DOHH2 (cell line): ENCODE measurements at regions not wholly inside any gene's neighbourhood (a gene's known extent, or its start where the extent isn't known, plus 50 kb on each side); places are given as distances from the start of the nearest gene placed in this dataset.

Source experiments
- H3F3A ChIP-seq: fragments of 200-600 bp; sonication (generic), shearing (Covaris generic); 2 replicates; pipeline ENCODE4 v1.6.0; 2016; ENCODE audit warnings: antibody characterized with exemption, mild to moderate bottlenecking; ENCODE audit not compliant: control insufficient read depth, insufficient read depth
- H3K27ac ChIP-seq: fragments of 200-600 bp; sonication (generic); 2 replicates; pipeline ENCODE4 v1.5.1; 2014; ENCODE audit warnings: low read depth, mild to moderate bottlenecking, low read length, moderate library complexity
- H3K27me3 ChIP-seq: fragments of 200-600 bp; sonication (generic); 2 replicates; pipeline ENCODE4 v1.6.1; 2014; ENCODE audit warnings: mild to moderate bottlenecking, low read length, mixed read lengths; ENCODE audit not compliant: control insufficient read depth
- H3K36me3 ChIP-seq: fragments of 200-600 bp; sonication (generic); 2 replicates; pipeline ENCODE4 v1.6.1; 2014; ENCODE audit warnings: mild to moderate bottlenecking, low read length, moderate library complexity, mixed read lengths; ENCODE audit not compliant: control insufficient read depth
- H3K4me1 ChIP-seq: fragments of 200-600 bp; sonication (generic); 2 replicates; pipeline ENCODE4 v1.6.1; 2014; ENCODE audit warnings: mild to moderate bottlenecking, low read length, mixed read lengths; ENCODE audit not compliant: control insufficient read depth
- H3K4me2 ChIP-seq: fragments of 200-600 bp; sonication (generic); 2 replicates; pipeline ENCODE4 v1.6.0; 2014; ENCODE audit warnings: mild to moderate bottlenecking, low read length, moderate library complexity
- H3K4me3 ChIP-seq: fragments of 200-600 bp; sonication (generic); 2 replicates; pipeline ENCODE4 v1.5.1; 2014; ENCODE audit warnings: mild to moderate bottlenecking, low read length, mixed read lengths
- H3K79me2 ChIP-seq: fragments of 200-600 bp; sonication (generic); 2 replicates; pipeline ENCODE4 v1.6.1; 2014; ENCODE audit warnings: mild to moderate bottlenecking, low read length, mixed read lengths; ENCODE audit not compliant: control insufficient read depth
- H3K9me2 ChIP-seq: fragments of 200-600 bp; sonication (generic); replicated peaks from 2 replicates; pipeline ENCODE4 v1.6.1; 2014; ENCODE audit warnings: mild to moderate bottlenecking, low read length, mixed read lengths; ENCODE audit not compliant: control insufficient read depth
- H3K9me3 ChIP-seq: fragments of 200-600 bp; sonication (generic); 2 replicates; pipeline ENCODE4 v1.6.1; 2014; ENCODE audit warnings: antibody characterized with exemption, low read length, mixed read lengths; ENCODE audit not compliant: control insufficient read depth, insufficient read depth
- H4K20me1 ChIP-seq: fragments of 200-600 bp; sonication (generic); 2 replicates; pipeline ENCODE4 v1.6.0; 2014; ENCODE audit warnings: low read depth, mild to moderate bottlenecking, antibody characterized with exemption, low read length, moderate library complexity; ENCODE audit not compliant: control insufficient read depth, insufficient read depth
- EZH2phosphoT487 ChIP-seq: fragments of 200-600 bp; sonication (generic); IDR thresholded peaks from 2 replicates; pipeline ENCODE4 v1.6.1; 2017; ENCODE audit warnings: borderline replicate concordance, mild to moderate bottlenecking, antibody characterized with exemption, low read length, moderate library complexity, mixed read lengths
- TF ChIP-seq, protein P1 (sequence below): fragments of 200-600 bp; sonication (generic); IDR thresholded peaks from one replicate; pipeline ENCODE4 v1.5.1; 2014; ENCODE audit warnings: antibody characterized with exemption, mild to moderate bottlenecking, low read depth, low read length; ENCODE audit not compliant: poor library complexity, severe bottlenecking

DNA sequence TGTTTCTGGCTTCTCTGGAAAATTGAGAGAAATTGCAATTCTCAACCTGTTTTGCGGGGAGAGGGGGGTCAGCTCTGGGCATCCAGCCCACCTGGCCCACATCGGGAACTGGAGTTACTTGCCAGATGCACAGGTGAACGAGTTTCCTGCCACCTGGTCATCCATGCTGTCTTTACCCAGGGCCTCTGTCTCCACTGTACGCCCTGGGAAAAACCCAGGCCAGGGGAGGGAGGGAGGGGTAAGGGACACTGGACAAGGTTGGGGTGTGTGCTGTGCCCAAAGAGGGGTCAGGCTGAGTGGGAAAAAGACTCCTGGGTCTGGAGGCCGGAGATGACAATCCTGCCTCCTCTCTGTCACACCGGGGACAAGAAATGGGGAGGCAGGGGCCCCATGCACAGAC is 307.6 kb downstream of the ZNF536 start:
- Histone ChIP-seq H3K36me3 (no peaks in the 10 kb centered on the region), H3K4me3 (no peak overlapping the region), H3K4me1 (no peaks in the 10 kb centered on the region), H3K27ac (no peak overlapping the region), H3K9me2 (no peaks in the 10 kb centered on the region), H3K27me3 (no peaks in the 10 kb centered on the region), H3K9me3 (no peaks in the 10 kb centered on the region), H3K79me2 (no peaks in the 10 kb centered on the region), H3K4me2 (no peak overlapping the region), H3F3A (no peaks in the 10 kb centered on the region), H4K20me1 (no peaks in the 10 kb centered on the region)
- TF ChIP-seq, protein P1, sequence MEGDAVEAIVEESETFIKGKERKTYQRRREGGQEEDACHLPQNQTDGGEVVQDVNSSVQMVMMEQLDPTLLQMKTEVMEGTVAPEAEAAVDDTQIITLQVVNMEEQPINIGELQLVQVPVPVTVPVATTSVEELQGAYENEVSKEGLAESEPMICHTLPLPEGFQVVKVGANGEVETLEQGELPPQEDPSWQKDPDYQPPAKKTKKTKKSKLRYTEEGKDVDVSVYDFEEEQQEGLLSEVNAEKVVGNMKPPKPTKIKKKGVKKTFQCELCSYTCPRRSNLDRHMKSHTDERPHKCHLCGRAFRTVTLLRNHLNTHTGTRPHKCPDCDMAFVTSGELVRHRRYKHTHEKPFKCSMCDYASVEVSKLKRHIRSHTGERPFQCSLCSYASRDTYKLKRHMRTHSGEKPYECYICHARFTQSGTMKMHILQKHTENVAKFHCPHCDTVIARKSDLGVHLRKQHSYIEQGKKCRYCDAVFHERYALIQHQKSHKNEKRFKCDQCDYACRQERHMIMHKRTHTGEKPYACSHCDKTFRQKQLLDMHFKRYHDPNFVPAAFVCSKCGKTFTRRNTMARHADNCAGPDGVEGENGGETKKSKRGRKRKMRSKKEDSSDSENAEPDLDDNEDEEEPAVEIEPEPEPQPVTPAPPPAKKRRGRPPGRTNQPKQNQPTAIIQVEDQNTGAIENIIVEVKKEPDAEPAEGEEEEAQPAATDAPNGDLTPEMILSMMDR = no peak
- TF ChIP-seq EZH2phosphoT487 = no peak

DNA sequence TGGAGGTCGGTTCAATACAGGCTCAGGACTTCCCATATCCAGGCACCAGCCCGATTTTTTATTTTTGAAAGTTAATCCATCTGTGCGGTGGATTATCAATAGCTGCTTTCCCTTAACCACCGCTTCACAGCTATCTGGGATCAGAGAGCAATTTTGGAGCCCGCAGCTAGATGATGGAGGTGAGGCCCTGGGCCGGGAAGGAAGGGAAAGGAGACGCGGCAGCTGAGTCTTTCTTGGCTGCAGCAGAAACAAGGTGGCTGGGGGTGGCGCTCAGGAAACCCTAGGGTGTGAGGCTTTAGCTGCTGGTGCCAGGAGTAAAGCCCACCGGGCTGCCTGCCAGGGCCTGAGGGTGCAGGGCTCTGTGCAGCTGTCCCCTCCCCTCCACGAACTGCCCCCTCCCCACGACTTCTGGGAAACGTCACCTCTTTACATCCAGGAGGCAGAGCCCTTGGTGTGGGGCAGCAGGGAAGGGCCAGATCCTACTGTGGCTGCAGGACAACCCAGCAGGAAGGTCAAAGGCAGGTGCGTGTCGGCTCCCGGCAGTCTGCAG is 307.0 kb downstream of the ZNF536 start:
- Histone ChIP-seq H3K4me1 (no peaks in the 10 kb centered on the region), H3K27ac (no peak overlapping the region), H3K27me3 (no peaks in the 10 kb centered on the region), H4K20me1 (no peaks in the 10 kb centered on the region), H3K9me3 (no peaks in the 10 kb centered on the region), H3K4me3 (no peak overlapping the region), H3F3A (no peaks in the 10 kb centered on the region), H3K79me2 (no peaks in the 10 kb centered on the region), H3K9me2 (no peaks in the 10 kb centered on the region), H3K36me3 (no peaks in the 10 kb centered on the region), H3K4me2 (no peak overlapping the region)
- TF ChIP-seq EZH2phosphoT487 = no peak
- TF ChIP-seq, protein P1 = no peak

DNA sequence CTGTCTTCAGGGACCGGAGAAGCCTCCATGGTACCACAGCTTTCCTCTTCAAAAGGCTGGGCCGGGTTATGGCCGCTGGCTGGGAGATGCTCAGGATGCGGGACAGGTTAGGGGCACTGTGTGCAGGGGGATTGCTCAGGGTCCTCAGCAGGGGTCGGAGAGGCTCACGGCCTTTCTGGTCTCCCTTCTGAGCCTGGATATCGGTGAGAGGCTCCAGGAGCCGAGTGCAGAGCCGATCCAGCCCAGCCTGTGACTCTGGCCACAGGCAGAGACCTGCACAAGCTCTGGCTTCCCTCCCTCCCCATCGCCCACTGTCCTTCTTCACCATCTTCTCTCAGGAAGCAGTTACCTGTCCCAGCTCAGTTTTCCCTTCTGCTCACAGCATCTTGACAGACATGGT is 306.0 kb downstream of the ZNF536 start:
- no peaks in the 10 kb centered on the region for H3K79me2 ChIP-seq
- no peak overlapping the region for H3K4me2 ChIP-seq
- H3F3A ChIP-seq = no peaks in the 10 kb centered on the region
- no peak for TF ChIP-seq EZH2phosphoT487
- TF ChIP-seq, protein P1 = no peak
- no peak overlapping the region for H3K4me3 ChIP-seq
- H3K27ac ChIP-seq = no peak overlapping the region
- no peaks in the 10 kb centered on the region for H3K9me2 ChIP-seq
- H4K20me1 ChIP-seq = no peaks in the 10 kb centered on the region
- H3K27me3 ChIP-seq = no peaks in the 10 kb centered on the region
- no peaks in the 10 kb centered on the region for H3K4me1 ChIP-seq
- H3K9me3 ChIP-seq = no peaks in the 10 kb centered on the region
- no peaks in the 10 kb centered on the region for H3K36me3 ChIP-seq
